SK-N-SH treated with all-trans-retinoic acid at 6 μM for 48 hours (cell line): ENCODE measurements at regions not wholly inside any gene's neighbourhood (a gene's known extent, or its start where the extent isn't known, plus 50 kb on each side); places are given as distances from the start of the nearest gene placed in this dataset.

Experiments
- ATAC-seq: fragments of 200-7000 bp; cut with Tn5 transposase; 3 replicates; pipeline ENCODE4 v1.9.1; 2020; ENCODE audit warnings: mild to moderate bottlenecking, moderate library complexity
- ARNTL ChIP-seq: fragments of 450-650 bp; formaldehyde crosslinking; IDR thresholded peaks from 2 replicates; pipeline ENCODE4 v1.5.0; 2020; ENCODE audit warnings: low read depth, mild to moderate bottlenecking, moderate library complexity, borderline replicate concordance
- BACH2 ChIP-seq: fragments of 250-450 bp; sonication (Bioruptor Pico); IDR thresholded peaks from 2 replicates; pipeline ENCODE4 v1.9.0; 2021; ENCODE audit warnings: mild to moderate bottlenecking, borderline replicate concordance
- CSDC2 ChIP-seq: fragments of 250-450 bp; sonication (Bioruptor Pico); IDR thresholded peaks from 2 replicates; pipeline ENCODE4 v1.5.0; 2020; ENCODE audit warnings: mild to moderate bottlenecking, moderate library complexity
- CSRNP3 ChIP-seq: fragments of 250-450 bp; sonication (Bioruptor Pico); IDR thresholded peaks from 2 replicates; pipeline ENCODE4 v1.5.1; 2021; ENCODE audit warnings: mild to moderate bottlenecking, moderate library complexity
- ESRRG ChIP-seq: fragments of 250-450 bp; sonication (Bioruptor Pico); IDR thresholded peaks from 2 replicates; pipeline ENCODE4 v1.6.1; 2021; ENCODE audit warnings: mild to moderate bottlenecking
- GLIS3 ChIP-seq: fragments of 250-450 bp; sonication (Bioruptor Pico); IDR thresholded peaks from 2 replicates; pipeline ENCODE4 v1.5.0; 2020; ENCODE audit warnings: mild to moderate bottlenecking, moderate library complexity
- ISL1 ChIP-seq: fragments of 250-450 bp; sonication (Bioruptor Pico); IDR thresholded peaks from 2 replicates; pipeline ENCODE4 v2.1.2; 2022; ENCODE audit warnings: mild to moderate bottlenecking, moderate library complexity
- OSR1 ChIP-seq: fragments of 250-450 bp; sonication (Bioruptor Pico); IDR thresholded peaks from 2 replicates; pipeline ENCODE4 v1.8.0; 2022; ENCODE audit warnings: moderate library complexity, mild to moderate bottlenecking, inconsistent platforms
- POU6F1 ChIP-seq: fragments of 250-450 bp; sonication (Bioruptor Pico); IDR thresholded peaks from 2 replicates; pipeline ENCODE4 v1.8.0; 2021; ENCODE audit warnings: low read depth, mild to moderate bottlenecking, moderate library complexity, borderline replicate concordance
- PPARA ChIP-seq: fragments of 250-450 bp; sonication (Bioruptor Pico); IDR thresholded peaks from 2 replicates; pipeline ENCODE4 v1.5.0; 2020; ENCODE audit warnings: mild to moderate bottlenecking, borderline replicate concordance
- RARB ChIP-seq: fragments of 250-450 bp; sonication (Bioruptor Pico); IDR thresholded peaks from 2 replicates; pipeline ENCODE4 v1.8.0; 2021; ENCODE audit warnings: mild to moderate bottlenecking, moderate library complexity
- SNAI2 ChIP-seq: fragments of 250-450 bp; sonication (Bioruptor Pico); IDR thresholded peaks from 2 replicates; pipeline ENCODE4 v1.5.0; 2020; ENCODE audit warnings: mild to moderate bottlenecking, moderate library complexity
- TCF4 ChIP-seq: fragments of 250-450 bp; sonication (Bioruptor Pico); IDR thresholded peaks from 2 replicates; pipeline ENCODE4 v1.8.0; 2021; ENCODE audit warnings: mild to moderate bottlenecking, moderate library complexity, borderline replicate concordance
- TOX ChIP-seq: fragments of 250-450 bp; sonication (Bioruptor Pico); IDR thresholded peaks from 2 replicates; pipeline ENCODE4 v1.8.0; 2021; ENCODE audit warnings: mild to moderate bottlenecking, moderate library complexity, borderline replicate concordance
- ZC3H10 ChIP-seq: fragments of 250-450 bp; sonication (Bioruptor Pico); IDR thresholded peaks from 2 replicates; pipeline ENCODE4 v1.5.1; 2021; ENCODE audit warnings: mild to moderate bottlenecking, moderate library complexity
- ZFP3 ChIP-seq: fragments of 250-450 bp; sonication (Bioruptor Pico); IDR thresholded peaks from 2 replicates; pipeline ENCODE4 v1.5.0; 2020; ENCODE audit warnings: mild to moderate bottlenecking, moderate library complexity
- ZFP30 ChIP-seq: fragments of 450-650 bp; formaldehyde crosslinking; IDR thresholded peaks from 2 replicates; pipeline ENCODE4 v1.5.0; 2022; ENCODE audit warnings: mild to moderate bottlenecking, moderate library complexity
- ZNF565 ChIP-seq: fragments of 450-650 bp; formaldehyde crosslinking; conservative IDR thresholded peaks from 2 replicates; pipeline ENCODE4 v1.5.0; 2020; ENCODE audit warnings: low read depth, mild to moderate bottlenecking, moderate library complexity
- ZNF70 ChIP-seq: fragments of 450-650 bp; formaldehyde crosslinking; IDR thresholded peaks from 2 replicates; pipeline ENCODE4 v1.5.0; 2020; ENCODE audit warnings: mild to moderate bottlenecking, moderate library complexity
- ZNF8 ChIP-seq: fragments of 450-650 bp; formaldehyde crosslinking; IDR thresholded peaks from 2 replicates; pipeline ENCODE4 v1.5.0; 2020; ENCODE audit warnings: mild to moderate bottlenecking, moderate library complexity
- TF ChIP-seq, protein P1 (sequence below): fragments of 250-450 bp; sonication (Bioruptor Pico); IDR thresholded peaks from 2 replicates; pipeline ENCODE4 v1.5.0; 2020; ENCODE audit warnings: mild to moderate bottlenecking, moderate library complexity
- TF ChIP-seq, protein P2 (sequence below): fragments of 250-450 bp; sonication (Bioruptor Pico); IDR thresholded peaks from 2 replicates; pipeline ENCODE4 v1.8.0; 2020; ENCODE audit warnings: mild to moderate bottlenecking, moderate library complexity, borderline replicate concordance
- TF ChIP-seq, protein P3 (sequence below): fragments of 250-450 bp; sonication (Bioruptor Pico); IDR thresholded peaks from 2 replicates; pipeline ENCODE4 v1.5.1; 2020; ENCODE audit warnings: low read depth, mild to moderate bottlenecking, moderate library complexity

DNA sequence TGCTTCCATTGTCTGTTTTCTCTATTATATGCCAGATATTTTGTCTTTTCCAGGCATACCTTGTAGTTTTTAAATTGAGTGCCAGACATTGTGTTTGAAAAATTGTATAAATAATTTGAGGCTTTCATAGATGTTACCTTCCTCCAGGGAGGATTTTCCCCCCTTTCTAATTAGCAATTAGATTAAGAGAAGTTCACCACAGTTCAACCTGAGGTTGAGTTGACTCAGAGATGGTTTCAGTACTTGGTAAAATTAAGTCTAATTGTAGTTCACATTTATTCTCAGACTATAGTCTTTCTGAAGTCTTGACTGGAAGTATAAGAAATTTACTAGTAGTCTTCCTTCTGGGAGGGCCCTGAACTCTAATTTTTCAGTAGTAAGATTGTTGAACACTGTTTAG, 104.1 kb upstream of the SCEL start:
- ATAC-seq: no peak
- no peak for TF ChIP-seq GLIS3 (CRISPR knock-in tag)
- TF ChIP-seq ESRRG (CRISPR knock-in tag): no peak
- no peak for TF ChIP-seq ZNF565 (CRISPR knock-in tag)

DNA sequence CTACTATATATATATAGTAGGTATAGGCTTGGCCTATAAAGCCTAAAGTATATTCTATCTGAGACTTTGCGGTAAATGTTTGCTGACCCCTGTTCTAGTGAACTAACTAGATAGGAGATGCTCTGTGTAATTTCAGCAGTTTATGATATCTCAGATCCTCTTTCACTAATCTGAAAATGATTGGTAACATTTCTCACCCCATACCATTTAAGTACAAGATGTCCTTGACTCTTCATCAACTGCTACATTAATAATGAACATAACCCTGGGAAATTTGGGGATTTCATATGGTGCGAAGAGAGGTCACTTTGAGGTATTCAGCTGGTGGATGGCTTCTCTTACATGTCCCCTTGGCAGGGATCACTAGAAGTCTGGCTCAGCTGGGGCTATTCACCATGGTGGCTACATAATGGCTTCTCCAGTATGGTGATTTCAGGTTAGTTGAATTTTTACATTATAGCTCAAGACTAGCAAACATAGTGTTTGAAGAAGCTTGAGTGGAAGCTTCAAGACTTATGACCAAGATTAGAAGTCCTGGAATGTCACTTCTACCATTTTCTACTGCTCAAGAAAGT, 103.6 kb upstream of the MYCBP2 start:
- TF ChIP-seq POU6F1: no peak
- no peak for TF ChIP-seq ISL1
- TF ChIP-seq ZNF8 (CRISPR knock-in tag): no peak
- TF ChIP-seq TOX (CRISPR knock-in tag): no peak
- ATAC-seq: no peak

GRCh38 chr13:77429320-77430142, 102.6 kb upstream of the MYCBP2 start:
- no peak for ATAC-seq

More at GRCh38 chr13:77429320-77430142, 102.6 kb upstream of the MYCBP2 start:
- no peak for TF ChIP-seq SNAI2 (CRISPR knock-in tag)
- TF ChIP-seq, protein P1, sequence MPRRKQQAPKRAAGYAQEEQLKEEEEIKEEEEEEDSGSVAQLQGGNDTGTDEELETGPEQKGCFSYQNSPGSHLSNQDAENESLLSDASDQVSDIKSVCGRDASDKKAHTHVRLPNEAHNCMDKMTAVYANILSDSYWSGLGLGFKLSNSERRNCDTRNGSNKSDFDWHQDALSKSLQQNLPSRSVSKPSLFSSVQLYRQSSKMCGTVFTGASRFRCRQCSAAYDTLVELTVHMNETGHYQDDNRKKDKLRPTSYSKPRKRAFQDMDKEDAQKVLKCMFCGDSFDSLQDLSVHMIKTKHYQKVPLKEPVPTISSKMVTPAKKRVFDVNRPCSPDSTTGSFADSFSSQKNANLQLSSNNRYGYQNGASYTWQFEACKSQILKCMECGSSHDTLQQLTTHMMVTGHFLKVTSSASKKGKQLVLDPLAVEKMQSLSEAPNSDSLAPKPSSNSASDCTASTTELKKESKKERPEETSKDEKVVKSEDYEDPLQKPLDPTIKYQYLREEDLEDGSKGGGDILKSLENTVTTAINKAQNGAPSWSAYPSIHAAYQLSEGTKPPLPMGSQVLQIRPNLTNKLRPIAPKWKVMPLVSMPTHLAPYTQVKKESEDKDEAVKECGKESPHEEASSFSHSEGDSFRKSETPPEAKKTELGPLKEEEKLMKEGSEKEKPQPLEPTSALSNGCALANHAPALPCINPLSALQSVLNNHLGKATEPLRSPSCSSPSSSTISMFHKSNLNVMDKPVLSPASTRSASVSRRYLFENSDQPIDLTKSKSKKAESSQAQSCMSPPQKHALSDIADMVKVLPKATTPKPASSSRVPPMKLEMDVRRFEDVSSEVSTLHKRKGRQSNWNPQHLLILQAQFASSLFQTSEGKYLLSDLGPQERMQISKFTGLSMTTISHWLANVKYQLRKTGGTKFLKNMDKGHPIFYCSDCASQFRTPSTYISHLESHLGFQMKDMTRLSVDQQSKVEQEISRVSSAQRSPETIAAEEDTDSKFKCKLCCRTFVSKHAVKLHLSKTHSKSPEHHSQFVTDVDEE (CRISPR knock-in tag): no peak
- no peak for TF ChIP-seq CSRNP3 (CRISPR knock-in tag)
- TF ChIP-seq, protein P2, sequence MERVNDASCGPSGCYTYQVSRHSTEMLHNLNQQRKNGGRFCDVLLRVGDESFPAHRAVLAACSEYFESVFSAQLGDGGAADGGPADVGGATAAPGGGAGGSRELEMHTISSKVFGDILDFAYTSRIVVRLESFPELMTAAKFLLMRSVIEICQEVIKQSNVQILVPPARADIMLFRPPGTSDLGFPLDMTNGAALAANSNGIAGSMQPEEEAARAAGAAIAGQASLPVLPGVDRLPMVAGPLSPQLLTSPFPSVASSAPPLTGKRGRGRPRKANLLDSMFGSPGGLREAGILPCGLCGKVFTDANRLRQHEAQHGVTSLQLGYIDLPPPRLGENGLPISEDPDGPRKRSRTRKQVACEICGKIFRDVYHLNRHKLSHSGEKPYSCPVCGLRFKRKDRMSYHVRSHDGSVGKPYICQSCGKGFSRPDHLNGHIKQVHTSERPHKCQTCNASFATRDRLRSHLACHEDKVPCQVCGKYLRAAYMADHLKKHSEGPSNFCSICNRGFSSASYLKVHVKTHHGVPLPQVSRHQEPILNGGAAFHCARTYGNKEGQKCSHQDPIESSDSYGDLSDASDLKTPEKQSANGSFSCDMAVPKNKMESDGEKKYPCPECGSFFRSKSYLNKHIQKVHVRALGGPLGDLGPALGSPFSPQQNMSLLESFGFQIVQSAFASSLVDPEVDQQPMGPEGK (CRISPR knock-in tag): no peak
- no peak for TF ChIP-seq ZNF70 (CRISPR knock-in tag)
- no peak for TF ChIP-seq RARB (CRISPR knock-in tag)
- TF ChIP-seq ZFP3: no peak
- no peak for TF ChIP-seq ZFP30
- TF ChIP-seq OSR1 (CRISPR knock-in tag): no peak
- TF ChIP-seq, protein P3, sequence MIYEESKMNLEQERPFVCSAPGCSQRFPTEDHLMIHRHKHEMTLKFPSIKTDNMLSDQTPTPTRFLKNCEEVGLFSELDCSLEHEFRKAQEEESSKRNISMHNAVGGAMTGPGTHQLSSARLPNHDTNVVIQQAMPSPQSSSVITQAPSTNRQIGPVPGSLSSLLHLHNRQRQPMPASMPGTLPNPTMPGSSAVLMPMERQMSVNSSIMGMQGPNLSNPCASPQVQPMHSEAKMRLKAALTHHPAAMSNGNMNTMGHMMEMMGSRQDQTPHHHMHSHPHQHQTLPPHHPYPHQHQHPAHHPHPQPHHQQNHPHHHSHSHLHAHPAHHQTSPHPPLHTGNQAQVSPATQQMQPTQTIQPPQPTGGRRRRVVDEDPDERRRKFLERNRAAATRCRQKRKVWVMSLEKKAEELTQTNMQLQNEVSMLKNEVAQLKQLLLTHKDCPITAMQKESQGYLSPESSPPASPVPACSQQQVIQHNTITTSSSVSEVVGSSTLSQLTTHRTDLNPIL (CRISPR knock-in tag): no peak
- no peak for TF ChIP-seq CSDC2 (CRISPR knock-in tag)
- no peak for TF ChIP-seq GLIS3 (CRISPR knock-in tag)
- TF ChIP-seq PPARA (CRISPR knock-in tag): no peak
- TF ChIP-seq BACH2 (CRISPR knock-in tag): no peak
- TF ChIP-seq ARNTL (CRISPR knock-in tag): no peak
- TF ChIP-seq ESRRG (CRISPR knock-in tag): no peak
- TF ChIP-seq ZNF565 (CRISPR knock-in tag): no peak
- TF ChIP-seq TCF4 (CRISPR knock-in tag): no peak
- TF ChIP-seq ZC3H10 (CRISPR knock-in tag): no peak
- TF ChIP-seq, all 23 proteins: peak for 0
